ENCODE measurements at regions not wholly inside any gene's neighbourhood (a gene's known extent, or its start where the extent isn't known, plus 50 kb on each side); places are given as distances from the start of the nearest gene placed in this dataset.

GRCh38 chr7:10429031-10429430 is 544.6 kb upstream of the PHF14 start:
- TF ChIP-seq CTCF (conservative IDR thresholded peaks at IDR 0.05; ENCODE audit: low read depth, low read length) = no peak
- no peak for TF ChIP-seq EZH2 (IDR thresholded peaks at IDR 0.05; ENCODE audit: borderline replicate concordance, low read depth, low read length, poor library complexity, severe bottlenecking)
